Esophagus muscularis mucosa (tissue), 4 donors: ENCODE measurements at regions not wholly inside any gene's neighbourhood (a gene's known extent, or its start where the extent isn't known, plus 50 kb on each side); places are given as distances from the start of the nearest gene placed in this dataset.

Experiments used
- DNase-seq: peaks from one replicate; pipeline ENCODE4 v3.0.0-alpha.2; 2017; ENCODE audit errors: extremely low spot score
- H3K27ac ChIP-seq, 4 donors: fragments of 200-600 bp; sonication (generic); replicated peaks in 1 of 4; 1 replicate in 3 of 4; 2 replicates in 1 of 4; pipeline ENCODE4 v1.5.1; 2016 to 2019; ENCODE audit warnings: mild to moderate bottlenecking in 1 of 4
- H3K27me3 ChIP-seq, 4 donors: fragments of 200-600 bp; sonication (generic); one replicate each; pipeline versions ENCODE4 v1.5.1 to v1.6.0; 2016 to 2019
- H3K36me3 ChIP-seq, 4 donors: fragments of 200-600 bp; sonication (generic); one replicate each; pipeline ENCODE4 v1.5.1; 2016 to 2019
- H3K4me1 ChIP-seq, 4 donors: fragments of 200-600 bp; sonication (generic); one replicate each; pipeline ENCODE4 v1.5.1; 2016 to 2019
- H3K4me3 ChIP-seq, 4 donors: fragments of 200-600 bp; sonication (generic); 1 replicate in 2 of 4; 2 replicates in 2 of 4; pipeline ENCODE4 v1.5.1; 2016 to 2019; ENCODE audit warnings: mild to moderate bottlenecking in 4 of 4, moderate library complexity in 1 of 4
- H3K9me3 ChIP-seq, 4 donors: fragments of 200-600 bp; sonication (generic); 1 replicate in 3 of 4; 2 replicates in 1 of 4; pipeline ENCODE4 v1.5.1; 2016 to 2019
- CTCF ChIP-seq, 3 experiments: fragments of 200-600 bp in 2 of 3; fragments of 450-650 bp in 1 of 3; sonication (generic) in 2 of 3; IDR thresholded peaks; one replicate each; pipeline ENCODE4 v1.5.1; 2017 to 2019; ENCODE audit warnings: antibody characterized with exemption in 3 of 3, mild to moderate bottlenecking in 2 of 3, moderate library complexity in 1 of 3
- EP300 ChIP-seq: sonication (generic); formaldehyde crosslinking; IDR thresholded peaks from one replicate; pipeline ENCODE4 v1.6.1; 2017; ENCODE audit warnings: antibody characterized with exemption
- POLR2A ChIP-seq: fragments of 450-650 bp; IDR thresholded peaks from one replicate; pipeline ENCODE4 v1.6.1; 2017; ENCODE audit warnings: antibody characterized with exemption, moderate library complexity, mild to moderate bottlenecking, low read depth
- POLR2AphosphoS5 ChIP-seq, 2 donors: sonication (generic); formaldehyde crosslinking; IDR thresholded peaks; one replicate each; pipeline ENCODE4 v1.6.1; 2017; ENCODE audit warnings: antibody characterized with exemption in 2 of 2
- WGBS: methylation state at CpG from one replicate; pipeline ENCODE4 v1.1.5; 2018; 5-methylcytosine and 5-hydroxymethylcytosine counted together
- intact Hi-C: fragments of 100-400 bp; cut with DNase I; formaldehyde crosslinking; loops from one replicate; pipeline ENCODE4 v1.15.1; 2023

DNA sequence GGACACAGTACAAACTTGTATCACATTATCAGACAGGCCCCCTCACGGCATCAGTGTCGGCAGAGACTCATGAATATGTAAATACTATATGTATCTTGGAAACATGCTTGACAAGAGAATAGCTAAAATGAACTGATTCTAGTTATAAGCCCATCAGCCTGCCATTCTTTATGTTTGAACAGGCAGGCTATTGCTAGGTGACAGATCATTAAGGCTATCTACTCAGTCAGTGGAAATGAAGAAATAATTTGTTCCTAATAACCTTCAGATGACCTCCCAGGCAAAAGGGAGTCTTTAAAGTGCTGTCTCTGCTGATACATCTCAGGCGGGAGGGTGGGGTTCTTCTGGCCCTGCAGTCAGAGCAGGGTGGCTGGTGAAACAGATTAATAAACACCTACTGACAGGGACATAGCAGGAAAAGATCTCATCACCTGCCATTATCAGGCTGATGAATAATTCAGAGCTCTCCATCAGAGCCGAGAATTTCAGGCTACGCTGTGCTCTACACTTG is 394.2 kb downstream of the RASEF start:
- no peak for TF ChIP-seq EP300
- 84% methylated on average over 5 of the region's 5 CpGs for WGBS
- intact Hi-C loops: no loop called here
- Histone ChIP-seq H3K36me3 (no peaks in the 10 kb centered on the region), H3K27me3 (no peaks in the 10 kb centered on the region), H3K9me3 (no peaks in the 10 kb centered on the region), H3K27ac (no peak overlapping the region), H3K4me1 (no peaks in the 10 kb centered on the region), H3K4me3 (no peak overlapping the region)
- no peak for DNase-seq

GRCh38 chr9:82670000-82670399 is 392.9 kb downstream of the RASEF start:
- no peaks in the 10 kb centered on the region for H3K36me3 ChIP-seq
- intact Hi-C loops: no loop called here
- no peaks in the 10 kb centered on the region for H3K4me1 ChIP-seq
- TF ChIP-seq CTCF (IDR thresholded peaks at IDR 0.05): no peak
- no peak for TF ChIP-seq POLR2A
- TF ChIP-seq POLR2AphosphoS5 (IDR thresholded peaks at IDR 0.05): no peak
- no peak for TF ChIP-seq EP300
- H3K4me3 ChIP-seq: no peak overlapping the region
- DNase-seq: no peak
- no peaks in the 10 kb centered on the region for H3K27me3 ChIP-seq
- no peaks in the 10 kb centered on the region for H3K9me3 ChIP-seq
- WGBS: 87% methylated on average over 3 of the region's 3 CpGs
- no peak overlapping the region for H3K27ac ChIP-seq

DNA sequence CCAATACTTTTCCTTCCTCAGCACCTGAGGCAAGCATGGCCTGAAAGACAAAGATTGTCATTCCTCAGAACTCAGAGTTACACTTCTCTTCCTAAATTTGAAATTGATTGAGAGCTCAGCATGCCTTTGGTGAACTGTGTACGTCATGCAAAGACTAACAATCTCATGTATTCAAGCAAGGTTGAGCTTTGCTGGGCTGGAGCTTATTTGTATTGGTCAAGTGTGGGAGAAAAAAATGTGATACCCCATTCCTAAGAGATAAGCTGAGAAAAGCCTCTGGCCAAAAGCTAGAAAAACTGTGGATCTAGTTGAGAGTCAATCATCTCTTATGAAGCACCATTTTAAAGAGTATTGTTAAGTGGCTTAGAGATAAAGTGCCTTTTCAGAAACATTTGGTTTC is 392.2 kb downstream of the RASEF start:
- TF ChIP-seq POLR2AphosphoS5 (IDR thresholded peaks at IDR 0.05) (no peak), POLR2A (no peak), EP300 (no peak), CTCF (IDR thresholded peaks at IDR 0.05) (no peak)
- Histone ChIP-seq H3K27ac (no peak overlapping the region), H3K36me3 (no peaks in the 10 kb centered on the region), H3K27me3 (no peaks in the 10 kb centered on the region), H3K9me3 (no peaks in the 10 kb centered on the region), H3K4me3 (no peak overlapping the region), H3K4me1 (no peaks in the 10 kb centered on the region)
- intact Hi-C loops: no loop called here
- WGBS: 88% methylated on average over 1 of the region's 1 CpG
- DNase-seq: no peak

DNA sequence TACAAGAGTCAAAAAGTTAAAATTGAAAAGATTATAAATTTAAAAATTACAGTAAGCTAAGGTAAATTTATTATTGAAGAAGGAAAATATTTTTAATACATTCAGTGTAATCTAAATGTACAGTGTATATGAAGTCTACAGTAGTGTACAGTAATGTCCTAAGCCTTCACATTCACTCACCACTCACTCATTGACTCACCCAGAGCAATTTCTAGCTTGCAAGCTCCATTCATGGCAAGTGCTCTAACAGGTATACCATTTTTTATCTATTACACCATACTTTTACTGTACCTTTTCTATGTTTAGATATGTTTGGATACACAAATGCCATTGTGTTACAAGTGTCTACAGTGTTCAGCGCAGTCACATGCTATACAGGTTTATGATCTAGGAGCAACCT is 389.7 kb downstream of the RASEF start:
- intact Hi-C loops: no loop called here
- Histone ChIP-seq H3K9me3 (no peaks in the 10 kb centered on the region), H3K4me1 (no peaks in the 10 kb centered on the region), H3K27me3 (no peaks in the 10 kb centered on the region), H3K4me3 (no peak overlapping the region), H3K27ac (no peak overlapping the region), H3K36me3 (no peaks in the 10 kb centered on the region)
- TF ChIP-seq POLR2AphosphoS5 (IDR thresholded peaks at IDR 0.05) (no peak), CTCF (IDR thresholded peaks at IDR 0.05) (no peak), EP300 (no peak), POLR2A (no peak)
- WGBS: 100% methylated on average over 1 of the region's 1 CpG
- DNase-seq: no peak

- TF ChIP-seq EP300: no peak
- no peak for TF ChIP-seq POLR2AphosphoS5 (IDR thresholded peaks at IDR 0.05)
- no peak for TF ChIP-seq CTCF (IDR thresholded peaks at IDR 0.05)
- no peak for TF ChIP-seq POLR2A
- Histone ChIP-seq H3K27me3 (no peaks in the 10 kb centered on the region), H3K9me3 (no peaks in the 10 kb centered on the region), H3K36me3 (no peaks in the 10 kb centered on the region), H3K4me1 (no peaks in the 10 kb centered on the region), H3K27ac (no peak overlapping the region), H3K4me3 (no peak overlapping the region)
- 37% methylated on average over 3 of the region's 3 CpGs for WGBS
- DNase-seq: no peak
- intact Hi-C loops: no loop called here
These were observed 389.0 kb downstream of the RASEF start for GRCh38 chr9:82673919-82674318.
